ENCODE measurements at regions not wholly inside any gene's neighbourhood (a gene's known extent, or its start where the extent isn't known, plus 50 kb on each side); places are given as distances from the start of the nearest gene placed in this dataset.
"Not testable (repeated sequence)": the region's sequence is repeated elsewhere in the genome, so short reads cannot be mapped to it uniquely, and the experiment has no call there.

DNA sequence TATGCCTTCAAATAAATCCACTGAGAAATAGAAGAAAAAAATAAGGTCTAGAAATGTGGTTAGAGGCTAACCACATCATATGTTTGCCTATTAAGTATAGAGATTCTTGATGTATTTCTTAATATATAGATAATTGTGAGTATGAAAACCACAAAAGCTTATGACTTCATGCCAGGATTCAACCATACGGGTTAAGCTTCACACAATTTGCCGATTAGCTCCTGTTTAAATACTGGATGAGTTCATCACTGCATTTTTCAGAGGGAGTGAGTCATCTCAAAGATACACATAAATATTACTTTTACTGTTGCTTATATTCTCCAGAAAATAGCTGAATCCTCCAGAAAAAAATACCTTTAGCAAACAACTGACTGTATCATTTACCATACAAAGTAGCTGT lies 79.6 kb downstream of the RPL10L start:
- H3K4me3 ChIP-seq (ENCODE audit: low read depth, low read length): no peak overlapping the region
- ChIA-PET CTCF (no interaction called here), POLR2A (no interaction called here)
- DNase-seq (ENCODE audit: low read depth, low spot score): no peak
- TF ChIP-seq, protein P1, sequence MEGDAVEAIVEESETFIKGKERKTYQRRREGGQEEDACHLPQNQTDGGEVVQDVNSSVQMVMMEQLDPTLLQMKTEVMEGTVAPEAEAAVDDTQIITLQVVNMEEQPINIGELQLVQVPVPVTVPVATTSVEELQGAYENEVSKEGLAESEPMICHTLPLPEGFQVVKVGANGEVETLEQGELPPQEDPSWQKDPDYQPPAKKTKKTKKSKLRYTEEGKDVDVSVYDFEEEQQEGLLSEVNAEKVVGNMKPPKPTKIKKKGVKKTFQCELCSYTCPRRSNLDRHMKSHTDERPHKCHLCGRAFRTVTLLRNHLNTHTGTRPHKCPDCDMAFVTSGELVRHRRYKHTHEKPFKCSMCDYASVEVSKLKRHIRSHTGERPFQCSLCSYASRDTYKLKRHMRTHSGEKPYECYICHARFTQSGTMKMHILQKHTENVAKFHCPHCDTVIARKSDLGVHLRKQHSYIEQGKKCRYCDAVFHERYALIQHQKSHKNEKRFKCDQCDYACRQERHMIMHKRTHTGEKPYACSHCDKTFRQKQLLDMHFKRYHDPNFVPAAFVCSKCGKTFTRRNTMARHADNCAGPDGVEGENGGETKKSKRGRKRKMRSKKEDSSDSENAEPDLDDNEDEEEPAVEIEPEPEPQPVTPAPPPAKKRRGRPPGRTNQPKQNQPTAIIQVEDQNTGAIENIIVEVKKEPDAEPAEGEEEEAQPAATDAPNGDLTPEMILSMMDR (IDR thresholded peaks at IDR 0.05; ENCODE audit: insufficient read depth, low read length, missing control alignments): no peak

DNA sequence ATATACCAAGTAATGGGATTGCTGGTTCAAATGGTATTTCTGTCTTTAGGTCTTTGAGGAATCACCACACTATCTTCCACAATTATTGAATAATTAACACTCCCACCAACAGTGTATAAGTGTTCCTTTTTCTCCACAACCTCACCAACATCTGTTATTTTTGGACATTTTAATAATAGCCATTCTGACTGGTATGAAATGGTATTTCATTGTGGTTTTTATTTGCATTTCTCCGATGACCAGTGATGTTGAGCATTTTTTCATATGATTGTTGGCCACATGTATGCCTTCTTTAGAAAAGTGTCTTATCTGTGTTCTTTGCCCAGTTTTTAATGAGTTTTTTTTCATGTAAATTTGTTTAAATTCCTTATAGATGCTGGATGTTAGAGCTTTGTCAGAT lies 83.4 kb downstream of the RPL10L start:
- POLR2A ChIA-PET; H3K4me3 ChIP-seq (ENCODE audit: low read depth, low read length); CTCF ChIA-PET; DNase-seq (ENCODE audit: low read depth, low spot score): not testable (repeated sequence)

DNA sequence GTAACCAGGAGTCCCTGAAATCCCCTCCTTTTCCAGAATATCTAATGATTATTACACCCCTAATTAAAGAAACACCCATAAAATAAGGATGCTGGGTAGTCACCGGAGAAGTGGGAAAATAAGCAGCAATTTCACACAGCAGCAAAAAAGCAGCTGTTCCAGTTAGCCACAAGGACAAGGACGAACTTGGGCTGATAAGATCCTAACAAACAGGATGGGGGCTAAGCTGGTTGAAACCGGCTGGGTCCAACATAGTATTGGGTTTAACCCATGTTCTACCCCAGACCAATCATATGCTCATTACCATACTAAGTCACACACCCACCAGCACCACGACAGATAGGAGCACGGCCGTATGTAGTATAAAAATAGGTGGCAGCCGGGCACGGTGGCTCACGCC lies 100.7 kb downstream of the RPL10L start:
- TF ChIP-seq, protein P1 (IDR thresholded peaks at IDR 0.05; ENCODE audit: insufficient read depth, low read length, missing control alignments): no peak
- CTCF ChIA-PET: interaction anchor here (0.6 kb wide), 1 partner anchor 45 kb away, joined by 3 read pairs; no protein-coding TSS in a partner anchor
- POLR2A ChIA-PET: no interaction called here
- H3K4me3 ChIP-seq (ENCODE audit: low read depth, low read length): no peak overlapping the region
- no peak for DNase-seq (ENCODE audit: low read depth, low spot score)

DNA sequence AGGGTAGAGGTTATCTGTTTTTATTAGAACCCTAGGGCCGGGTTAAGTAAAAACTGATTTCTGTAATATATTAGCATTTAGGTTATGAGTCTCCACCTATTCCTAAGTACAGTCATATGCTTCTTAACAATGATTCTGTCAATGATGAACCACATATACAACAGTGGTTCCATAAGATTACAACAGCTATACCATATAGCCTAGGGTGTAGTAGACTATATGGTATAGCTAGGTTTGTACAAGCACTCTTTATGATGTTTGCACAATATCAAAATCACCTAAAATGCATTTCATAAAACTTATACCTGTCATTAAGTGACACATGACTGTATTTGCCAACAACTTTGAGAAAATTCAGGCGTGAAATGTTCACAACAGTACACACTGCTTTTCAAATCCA lies 110.6 kb downstream of the RPL10L start:
- H3K4me3 ChIP-seq (ENCODE audit: low read depth, low read length): no peak overlapping the region
- TF ChIP-seq, protein P1 (IDR thresholded peaks at IDR 0.05; ENCODE audit: insufficient read depth, low read length, missing control alignments): no peak
- DNase-seq (ENCODE audit: low read depth, low spot score): no peak
- ChIA-PET POLR2A (no interaction called here), CTCF (no interaction called here)

DNA sequence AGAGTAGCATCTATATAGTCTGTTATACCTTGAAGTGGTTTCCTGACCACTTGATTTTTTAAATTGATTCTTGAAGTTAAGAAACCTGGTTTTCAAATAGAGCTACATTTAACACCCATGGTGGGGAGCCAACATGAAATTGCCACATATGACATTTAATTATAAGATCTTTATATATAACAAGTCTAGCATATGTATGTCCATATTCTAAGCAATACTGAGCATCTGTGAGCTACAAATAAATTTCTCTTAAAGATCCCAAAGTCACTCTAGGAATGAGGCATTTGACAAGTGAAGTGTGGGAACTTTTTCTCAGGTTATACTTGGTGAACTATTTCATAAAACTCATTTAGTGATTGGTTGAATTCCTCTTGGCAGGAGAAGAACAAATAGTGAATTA lies 132.5 kb downstream of the RPL10L start:
- DNase-seq (ENCODE audit: low read depth, low spot score): no peak
- CTCF ChIA-PET: no interaction called here
- TF ChIP-seq, protein P1 (IDR thresholded peaks at IDR 0.05; ENCODE audit: insufficient read depth, low read length, missing control alignments): no peak
- POLR2A ChIA-PET: no interaction called here
- H3K4me3 ChIP-seq (ENCODE audit: low read depth, low read length): no peak overlapping the region

DNA sequence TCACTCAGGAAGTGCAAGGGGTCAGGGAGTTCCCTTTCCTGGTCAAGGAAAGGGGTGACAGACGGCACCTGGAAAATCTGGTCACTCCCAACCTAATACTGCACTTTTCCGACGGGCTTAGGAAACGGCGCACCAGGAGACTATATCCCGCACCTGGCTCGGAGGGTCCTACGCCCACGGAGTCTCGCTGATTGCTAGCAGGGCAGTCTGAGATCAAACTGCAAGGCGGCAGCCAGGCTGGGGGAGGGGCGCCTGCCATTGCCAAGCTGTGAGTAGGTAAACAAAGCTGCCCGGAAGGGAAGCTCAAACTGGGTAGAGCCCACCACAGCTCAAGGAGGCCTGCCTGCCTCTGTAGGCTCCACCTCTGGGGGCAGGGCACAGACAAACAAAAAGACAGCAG lies 142.8 kb downstream of the RPL10L start:
- CTCF ChIA-PET; POLR2A ChIA-PET; DNase-seq (ENCODE audit: low read depth, low spot score); H3K4me3 ChIP-seq (ENCODE audit: low read depth, low read length): not testable (repeated sequence)

DNA sequence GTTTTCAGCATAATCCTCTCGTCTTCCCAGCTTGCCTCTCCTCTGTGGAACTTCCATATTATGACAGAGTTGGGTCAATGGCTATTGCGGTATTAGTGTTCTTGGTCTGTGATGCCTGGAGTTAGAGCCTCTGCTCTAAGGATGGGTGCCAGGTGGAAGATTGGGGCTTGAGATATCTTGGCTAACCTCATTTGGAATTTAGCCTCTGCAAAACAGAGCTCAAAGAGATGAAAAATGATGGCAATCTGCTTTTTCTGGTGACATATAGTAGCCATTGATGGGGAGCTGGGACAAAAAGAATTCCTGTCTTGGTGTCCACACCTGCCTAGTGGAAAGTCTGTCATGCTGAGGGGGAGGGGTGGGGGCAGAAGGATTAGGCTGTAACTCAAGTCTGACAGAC lies 152.1 kb downstream of the RPL10L start:
- H3K4me3 ChIP-seq (ENCODE audit: low read depth, low read length): no peak overlapping the region
- TF ChIP-seq, protein P1 (IDR thresholded peaks at IDR 0.05; ENCODE audit: insufficient read depth, low read length, missing control alignments): no peak
- ChIA-PET POLR2A (no interaction called here), CTCF (no interaction called here)
- DNase-seq (ENCODE audit: low read depth, low spot score): no peak

DNA sequence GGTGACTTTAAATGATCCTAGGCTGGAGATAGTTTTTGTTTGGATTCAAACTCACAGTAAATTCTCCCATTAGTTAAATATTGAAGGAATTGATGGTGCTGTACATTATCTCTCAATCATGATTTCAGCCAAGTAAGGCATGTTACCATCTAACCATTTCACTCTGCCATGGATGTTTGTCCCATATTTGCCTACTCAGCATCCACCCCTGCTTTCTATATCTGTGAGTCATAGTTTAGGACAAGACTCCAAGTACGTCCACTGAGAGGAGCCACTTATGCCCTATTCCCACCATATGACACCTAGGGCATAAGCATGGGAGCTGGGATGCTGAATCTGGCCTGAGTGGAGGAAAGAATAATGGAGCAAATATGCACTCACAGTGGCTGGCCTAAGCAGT lies 155.2 kb downstream of the RPL10L start:
- no peak for DNase-seq (ENCODE audit: low read depth, low spot score)
- ChIA-PET POLR2A (no interaction called here), CTCF (no interaction called here)
- no peak overlapping the region for H3K4me3 ChIP-seq (ENCODE audit: low read depth, low read length)
- TF ChIP-seq, protein P1 (IDR thresholded peaks at IDR 0.05; ENCODE audit: insufficient read depth, low read length, missing control alignments): no peak

Measured in AG04449 (cell line).